Karpas-422 (cell line): ENCODE measurements at regions not wholly inside any gene's neighbourhood (a gene's known extent, or its start where the extent isn't known, plus 50 kb on each side); places are given as distances from the start of the nearest gene placed in this dataset.

Source experiments
- DNase-seq: peaks from one replicate; pipeline ENCODE4 v3.0.0-alpha.2; 2015
- H2AFZ ChIP-seq: fragments of 200-600 bp; sonication (generic); 2 replicates; pipeline ENCODE4 v1.6.1; 2014; ENCODE audit warnings: antibody characterized with exemption, low read length, mixed read lengths
- H3K27ac ChIP-seq: fragments of 200-600 bp; sonication (generic); 2 replicates; pipeline ENCODE4 v1.5.1; 2014; ENCODE audit warnings: mild to moderate bottlenecking, low read length, moderate library complexity
- H3K27me3 ChIP-seq: fragments of 200-600 bp; sonication (generic); 2 replicates; pipeline ENCODE4 v1.6.1; 2014; ENCODE audit warnings: low read length, mixed read lengths
- H3K36me3 ChIP-seq: fragments of 200-600 bp; sonication (generic); 2 replicates; pipeline ENCODE4 v1.6.1; 2014; ENCODE audit warnings: low read length, mixed read lengths; ENCODE audit not compliant: insufficient read depth
- H3K4me1 ChIP-seq: fragments of 200-600 bp; sonication (generic); 2 replicates; pipeline ENCODE4 v1.6.1; 2014; ENCODE audit warnings: mild to moderate bottlenecking, low read length, mixed read lengths
- H3K4me2 ChIP-seq: fragments of 200-600 bp; sonication (generic); 2 replicates; pipeline ENCODE4 v1.6.1; 2014; ENCODE audit warnings: low read length, low read depth, mild to moderate bottlenecking; ENCODE audit not compliant: poor library complexity, severe bottlenecking
- H3K4me3 ChIP-seq: fragments of 200-600 bp; sonication (generic); 2 replicates; pipeline ENCODE4 v1.5.1; 2014; ENCODE audit warnings: mild to moderate bottlenecking, antibody characterized with exemption, low read length, mixed read lengths
- H3K79me2 ChIP-seq: fragments of 200-600 bp; sonication (generic); 2 replicates; pipeline ENCODE4 v1.6.1; 2014; ENCODE audit warnings: mild to moderate bottlenecking, low read length, mixed read lengths
- H3K9ac ChIP-seq: fragments of 200-600 bp; sonication (generic); 2 replicates; pipeline ENCODE4 v1.6.0; 2014; ENCODE audit warnings: low read length
- H3K9me2 ChIP-seq: fragments of 200-600 bp; sonication (generic), shearing (Covaris generic); replicated peaks from 2 replicates; pipeline ENCODE4 v1.6.0; 2014; ENCODE audit warnings: mild to moderate bottlenecking, low read length, moderate library complexity; ENCODE audit not compliant: insufficient read depth
- H3K9me3 ChIP-seq: fragments of 300-700, 200-600 bp; sonication (generic); 2 replicates; pipeline ENCODE4 v1.6.1; 2014; ENCODE audit warnings: low read length, mixed read lengths
- H4K20me1 ChIP-seq: fragments of 200-600 bp; sonication (generic); 2 replicates; pipeline ENCODE4 v1.6.1; 2014; ENCODE audit warnings: mild to moderate bottlenecking, antibody characterized with exemption, low read length, low read depth; ENCODE audit not compliant: insufficient read depth

DNA sequence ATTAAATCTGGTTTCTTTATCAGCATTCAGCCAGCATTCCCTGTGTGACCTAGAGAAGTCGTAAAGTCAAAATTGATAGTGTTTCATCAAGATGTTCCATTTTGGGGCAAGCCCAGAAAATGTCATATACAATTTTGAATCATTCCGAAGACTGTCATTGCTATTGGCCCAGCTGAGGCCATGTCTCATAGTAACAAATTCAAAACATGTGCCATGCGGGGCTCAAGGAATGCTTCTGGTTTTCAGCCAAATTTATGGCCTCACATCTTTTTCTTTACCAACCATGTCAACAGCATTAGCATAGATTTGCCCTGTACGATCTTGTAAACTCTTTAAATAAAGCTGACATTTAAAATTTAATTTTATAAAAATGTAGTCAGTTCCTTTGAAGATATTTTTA, 314.7 kb downstream of the PAX1 start:
- no peak for DNase-seq
- no peaks in the 10 kb centered on the region for H3K27me3 ChIP-seq
- no peaks in the 10 kb centered on the region for H3K9me3 ChIP-seq
- H3K9me2 ChIP-seq: no peaks in the 10 kb centered on the region
- no peaks in the 10 kb centered on the region for H3K79me2 ChIP-seq
- H3K4me2 ChIP-seq: no peak overlapping the region
- H3K4me1 ChIP-seq: no peaks in the 10 kb centered on the region
- H3K36me3 ChIP-seq: no peaks in the 10 kb centered on the region
- H2AFZ ChIP-seq: no peak overlapping the region
- H3K27ac ChIP-seq: no peak overlapping the region
- no peak overlapping the region for H3K4me3 ChIP-seq
- H4K20me1 ChIP-seq: no peaks in the 10 kb centered on the region
- no peak overlapping the region for H3K9ac ChIP-seq

DNA sequence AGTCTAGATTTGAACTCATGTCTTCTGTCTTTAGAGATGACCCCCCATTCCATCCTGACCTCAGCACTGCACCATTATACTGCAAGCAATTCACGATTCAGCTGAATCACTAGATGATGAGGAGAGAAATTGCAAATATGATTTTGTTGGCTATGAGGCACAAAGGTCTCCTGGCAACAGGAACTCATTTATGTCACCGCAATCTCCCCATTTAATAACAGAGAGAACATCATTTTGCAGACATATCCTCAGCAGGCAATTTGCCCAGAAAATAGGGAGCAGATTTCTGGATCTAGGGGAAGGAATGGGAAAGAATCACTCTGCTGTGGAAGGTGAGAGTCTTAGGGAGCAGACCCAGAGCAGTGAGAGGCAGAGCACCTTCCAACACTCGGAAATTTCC, 303.0 kb downstream of the PAX1 start:
- no peak overlapping the region for H3K4me3 ChIP-seq
- H3K9ac ChIP-seq: no peak overlapping the region
- H4K20me1 ChIP-seq: no peaks in the 10 kb centered on the region
- no peaks in the 10 kb centered on the region for H3K9me2 ChIP-seq
- H3K27me3 ChIP-seq: no peaks in the 10 kb centered on the region
- no peaks in the 10 kb centered on the region for H3K9me3 ChIP-seq
- no peaks in the 10 kb centered on the region for H3K36me3 ChIP-seq
- H3K27ac ChIP-seq: no peak overlapping the region
- no peaks in the 10 kb centered on the region for H3K79me2 ChIP-seq
- no peak for DNase-seq
- no peak overlapping the region for H2AFZ ChIP-seq
- peaks cover 18% of the 10 kb centered on the region for H3K4me1 ChIP-seq
- H3K4me2 ChIP-seq: no peak overlapping the region

DNA sequence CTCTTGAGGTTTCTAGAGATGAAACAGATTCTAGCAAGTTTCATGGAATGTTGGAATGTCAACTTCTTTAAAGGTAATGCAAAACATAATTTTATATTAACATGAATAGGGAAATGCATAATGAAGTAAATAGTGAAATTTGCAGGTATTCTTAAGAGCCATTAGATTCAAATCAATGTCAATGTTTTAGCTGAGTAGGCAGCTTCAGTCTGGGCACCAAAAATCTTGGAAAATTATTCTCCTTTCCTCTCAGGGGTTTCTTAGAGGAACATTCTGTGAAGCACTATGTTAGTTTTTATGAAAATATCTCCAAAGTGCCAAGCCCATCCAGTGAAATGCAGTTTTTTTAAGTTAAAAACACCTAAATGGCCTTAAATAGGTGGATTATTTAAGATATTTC, 300.8 kb downstream of the PAX1 start:
- H3K79me2 ChIP-seq: no peaks in the 10 kb centered on the region
- H3K36me3 ChIP-seq: no peaks in the 10 kb centered on the region

DNA sequence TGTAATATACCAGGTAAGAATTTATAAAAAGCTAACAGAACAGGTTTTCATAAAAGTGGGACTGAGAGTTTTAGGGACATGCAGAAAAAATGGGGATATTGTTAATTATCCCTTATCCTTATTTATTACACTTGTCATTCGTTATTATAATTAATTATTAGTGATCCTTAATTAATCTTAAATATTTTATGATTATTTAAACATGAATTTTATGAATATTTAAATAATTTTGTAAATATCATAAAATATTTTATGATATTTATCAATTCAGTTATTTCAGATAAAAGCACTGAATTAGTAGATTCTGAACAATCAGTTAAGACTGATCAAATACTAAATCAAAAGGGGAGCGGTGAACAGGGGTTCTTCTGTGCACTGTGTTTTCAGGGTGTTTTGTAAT, 300.1 kb downstream of the PAX1 start:
- H2AFZ ChIP-seq: no peak overlapping the region
- H3K4me1 ChIP-seq: peaks cover 39% of the 10 kb centered on the region
- H3K27ac ChIP-seq: no peak overlapping the region
- H3K4me3 ChIP-seq: no peak overlapping the region
- no peak overlapping the region for H3K4me2 ChIP-seq
- DNase-seq: no peak
- H4K20me1 ChIP-seq: no peaks in the 10 kb centered on the region
- no peaks in the 10 kb centered on the region for H3K9me3 ChIP-seq
- H3K79me2 ChIP-seq: no peaks in the 10 kb centered on the region
- no peaks in the 10 kb centered on the region for H3K36me3 ChIP-seq
- H3K27me3 ChIP-seq: no peaks in the 10 kb centered on the region
- no peaks in the 10 kb centered on the region for H3K9me2 ChIP-seq
- no peak overlapping the region for H3K9ac ChIP-seq

More for the DNA sequence above, 300.8 kb downstream of the PAX1 start:
- H3K4me3 ChIP-seq: no peak overlapping the region
- H3K9me3 ChIP-seq: no peaks in the 10 kb centered on the region
- H2AFZ ChIP-seq: no peak overlapping the region
- H3K9me2 ChIP-seq: no peaks in the 10 kb centered on the region
- H3K27me3 ChIP-seq: no peaks in the 10 kb centered on the region
- H3K4me1 ChIP-seq: peaks cover 36% of the 10 kb centered on the region
- no peak overlapping the region for H3K9ac ChIP-seq
- no peak overlapping the region for H3K27ac ChIP-seq
- DNase-seq: no peak
- H4K20me1 ChIP-seq: no peaks in the 10 kb centered on the region
- no peak overlapping the region for H3K4me2 ChIP-seq

DNA sequence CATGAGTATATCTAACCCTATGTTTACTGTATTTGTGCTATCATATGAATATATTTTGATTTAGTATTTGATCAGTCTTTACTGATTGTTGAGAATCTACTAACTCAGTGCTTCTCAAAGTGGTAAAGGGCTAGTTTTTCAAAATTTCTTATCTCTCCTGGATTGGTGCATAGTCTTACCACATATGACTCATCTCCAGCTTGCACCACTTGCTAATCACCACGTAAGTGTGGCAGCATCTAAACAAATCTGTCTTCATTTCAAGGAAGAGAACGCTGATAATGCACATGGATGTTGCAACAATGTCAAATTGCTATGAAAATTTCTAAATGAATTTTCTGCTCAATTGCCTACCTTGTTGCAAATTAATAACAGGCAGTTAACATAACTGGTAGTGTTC, 299.5 kb downstream of the PAX1 start:
- peaks cover 44% of the 10 kb centered on the region for H3K4me1 ChIP-seq
- H3K36me3 ChIP-seq: no peaks in the 10 kb centered on the region
- H3K79me2 ChIP-seq: no peaks in the 10 kb centered on the region
- H2AFZ ChIP-seq: no peak overlapping the region
- no peak overlapping the region for H3K9ac ChIP-seq
- H3K27ac ChIP-seq: no peak overlapping the region
- no peak overlapping the region for H3K4me2 ChIP-seq
- no peak overlapping the region for H3K4me3 ChIP-seq
- H3K9me3 ChIP-seq: no peaks in the 10 kb centered on the region
- H3K9me2 ChIP-seq: no peaks in the 10 kb centered on the region
- no peaks in the 10 kb centered on the region for H3K27me3 ChIP-seq
- no peaks in the 10 kb centered on the region for H4K20me1 ChIP-seq
- no peak for DNase-seq

DNA sequence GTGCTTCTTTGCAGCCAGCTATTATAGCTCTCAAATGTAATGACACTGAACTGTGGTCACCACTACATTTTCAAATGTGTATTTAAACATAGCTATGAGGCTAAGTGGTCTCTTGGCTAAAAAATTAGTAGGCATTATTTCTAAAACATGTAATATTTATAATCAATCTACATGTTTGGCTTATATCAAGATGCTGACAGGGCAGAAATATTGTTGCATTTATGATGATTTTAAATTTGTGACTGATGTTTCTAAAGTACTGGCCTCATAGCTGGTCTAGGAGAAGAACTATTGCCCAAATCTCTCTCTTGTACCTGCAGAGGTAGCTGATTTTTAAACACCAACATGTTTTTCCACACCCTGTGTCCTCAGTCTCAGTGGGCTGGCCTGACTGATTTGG, 298.2 kb downstream of the PAX1 start:
- Histone ChIP-seq H3K9me2 (no peaks in the 10 kb centered on the region), H4K20me1 (no peaks in the 10 kb centered on the region), H3K27me3 (no peaks in the 10 kb centered on the region), H3K9me3 (no peaks in the 10 kb centered on the region), H3K79me2 (no peaks in the 10 kb centered on the region), H3K4me1 (peaks cover 44% of the 10 kb centered on the region), H3K36me3 (no peaks in the 10 kb centered on the region), H3K4me2 (no peak overlapping the region), H3K27ac (no peak overlapping the region), H2AFZ (no peak overlapping the region), H3K4me3 (no peak overlapping the region), H3K9ac (no peak overlapping the region)
- no peak for DNase-seq

- Histone ChIP-seq H3K27ac (no peak overlapping the region), H3K9me2 (no peaks in the 10 kb centered on the region), H3K4me1 (peaks cover 35% of the 10 kb centered on the region), H3K4me2 (peak overlapping the region; percentile 36), H3K36me3 (no peaks in the 10 kb centered on the region), H3K9me3 (no peaks in the 10 kb centered on the region), H3K9ac (no peak overlapping the region), H3K4me3 (no peak overlapping the region), H3K27me3 (no peaks in the 10 kb centered on the region), H2AFZ (no peak overlapping the region), H4K20me1 (no peaks in the 10 kb centered on the region), H3K79me2 (no peaks in the 10 kb centered on the region)
- peak; percentile 68 for DNase-seq
Measured at GRCh38 chr20:22001886-22002285, 296.4 kb downstream of the PAX1 start.

DNA sequence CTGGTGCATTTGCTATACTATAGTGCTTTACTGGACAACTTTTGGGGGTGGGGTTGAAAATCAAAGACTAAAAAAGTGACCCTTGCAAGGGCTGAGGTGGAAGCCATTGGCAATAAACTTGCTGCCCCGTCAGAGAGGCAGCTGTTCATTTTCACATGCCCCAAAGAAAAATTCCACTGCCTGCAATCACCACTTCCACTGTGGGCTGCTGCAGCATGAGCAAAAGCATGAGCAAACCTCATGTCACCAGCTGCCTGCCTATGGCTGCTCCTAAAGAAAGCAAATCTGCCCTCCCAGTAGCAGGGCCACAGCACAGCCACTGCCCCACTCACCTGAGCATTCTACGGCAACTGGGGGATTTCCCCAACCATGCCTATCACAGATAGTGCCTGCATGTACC, 290.0 kb downstream of the PAX1 start:
- no peaks in the 10 kb centered on the region for H3K9me2 ChIP-seq
- no peak overlapping the region for H2AFZ ChIP-seq
- no peak for DNase-seq
- H3K9ac ChIP-seq: no peak overlapping the region
- no peaks in the 10 kb centered on the region; the same call in 1 of the 2 replicates for H3K27me3 ChIP-seq
- H4K20me1 ChIP-seq: no peaks in the 10 kb centered on the region
- H3K9me3 ChIP-seq: no peaks in the 10 kb centered on the region
- H3K4me3 ChIP-seq: no peak overlapping the region
- H3K27ac ChIP-seq: no peak overlapping the region
- peaks cover 4% of the 10 kb centered on the region; the same call in 1 of the 2 replicates for H3K4me1 ChIP-seq
- no peak overlapping the region for H3K4me2 ChIP-seq
- H3K36me3 ChIP-seq: no peaks in the 10 kb centered on the region
- H3K79me2 ChIP-seq: no peaks in the 10 kb centered on the region

GRCh38 chr20:21994203-21994602, 288.7 kb downstream of the PAX1 start:
- no peak overlapping the region for H2AFZ ChIP-seq

More at GRCh38 chr20:21994203-21994602, 288.7 kb downstream of the PAX1 start:
- Histone ChIP-seq H3K9ac (no peak overlapping the region), H3K36me3 (no peaks in the 10 kb centered on the region), H3K27ac (no peak overlapping the region), H3K9me2 (no peaks in the 10 kb centered on the region), H3K27me3 (no peaks in the 10 kb centered on the region; the same call in 1 of the 2 replicates), H3K4me2 (no peak overlapping the region), H4K20me1 (no peaks in the 10 kb centered on the region), H3K4me3 (no peak overlapping the region), H3K4me1 (no peaks in the 10 kb centered on the region), H3K9me3 (no peaks in the 10 kb centered on the region), H3K79me2 (no peaks in the 10 kb centered on the region)
- no peak for DNase-seq
